Adrenal gland (tissue), 5 donors: ENCODE measurements at regions not wholly inside any gene's neighbourhood (a gene's known extent, or its start where the extent isn't known, plus 50 kb on each side); places are given as distances from the start of the nearest gene placed in this dataset.

ENCODE experiments used
- CTCF ChIP-seq, 6 experiments: fragments of 450-650 bp in 4 of 6; fragments of 200-600 bp in 2 of 6; sonication (generic) in 1 of 6; IDR thresholded peaks; 1 replicate in 5 of 6; 2 replicates in 1 of 6; pipeline versions ENCODE4 v1.5.1 to v1.8.0; 2016 to 2021; ENCODE audit warnings: antibody characterized with exemption in 6 of 6, mild to moderate bottlenecking in 2 of 6, moderate library complexity in 1 of 6
- POLR2A ChIP-seq, 2 donors: fragments of 450-650 bp; IDR thresholded peaks; one replicate each; pipeline ENCODE4 v1.6.1; 2017; ENCODE audit warnings: antibody characterized with exemption in 2 of 2, mild to moderate bottlenecking in 2 of 2, moderate library complexity in 1 of 2
- donor health status: DM: no; HTN: no; CAD: no.

GRCh38 chr7:8380130-8380529 is 53.3 kb upstream of the NXPH1 start:
- TF ChIP-seq CTCF (IDR thresholded peaks at IDR 0.05) (no peak), POLR2A (IDR thresholded peaks at IDR 0.05) (no peak)
